ENCODE measurements at regions not wholly inside any gene's neighbourhood (a gene's known extent, or its start where the extent isn't known, plus 50 kb on each side); places are given as distances from the start of the nearest gene placed in this dataset.
"Not testable (repeated sequence)": the region's sequence is repeated elsewhere in the genome, so short reads cannot be mapped to it uniquely, and the experiment has no call there.

DNA sequence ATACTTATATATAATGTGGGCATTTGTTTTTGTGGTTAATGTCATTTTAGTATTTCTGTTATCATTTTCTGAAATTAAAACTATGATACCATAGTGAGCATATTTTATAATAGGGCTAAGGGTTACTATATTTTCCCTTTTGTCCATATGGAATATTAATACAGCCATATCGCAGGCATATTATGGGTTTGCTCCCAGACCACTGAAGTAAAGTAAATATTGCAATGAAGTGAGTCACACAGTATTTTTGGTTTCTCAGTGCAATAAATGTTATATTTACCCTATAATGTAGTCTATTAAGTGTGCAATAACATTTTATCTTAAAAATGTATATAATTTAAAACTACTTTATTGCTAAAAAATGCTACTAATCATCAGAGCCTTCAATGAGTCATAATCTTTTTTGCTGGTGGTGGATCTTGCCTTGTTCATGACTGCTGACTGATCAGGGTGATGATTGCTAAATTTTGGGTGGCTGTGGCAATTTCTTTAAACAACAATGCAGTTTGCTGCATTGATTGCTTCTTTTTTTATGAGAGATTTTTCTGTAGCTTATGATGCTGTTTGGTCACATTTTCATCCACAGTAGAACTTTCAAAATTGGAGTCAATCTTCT lies 1044.5 kb upstream of the NOVA1 start:
- TF ChIP-seq CTCF (IDR thresholded peaks at IDR 0.05; ENCODE audit: poor library complexity, severe bottlenecking): no peak
- DNase-seq (ENCODE audit: low spot score) (no peak), ATAC-seq (ENCODE audit: low read depth) (no peak)
- Histone ChIP-seq H3K4me3 (ENCODE audit: severe bottlenecking) (no peak overlapping the region), H3K9me3 (ENCODE audit: severe bottlenecking) (no peaks in the 10 kb centered on the region), H3K36me3 (ENCODE audit: low read depth) (no peaks in the 10 kb centered on the region), H3K27ac (ENCODE audit: poor library complexity, severe bottlenecking) (no peak overlapping the region), H3K27me3 (ENCODE audit: insufficient read depth, poor library complexity, severe bottlenecking) (peaks cover 4% of the 10 kb centered on the region), H3K4me1 (ENCODE audit: insufficient read depth, poor library complexity, severe bottlenecking) (no peaks in the 10 kb centered on the region)

DNA sequence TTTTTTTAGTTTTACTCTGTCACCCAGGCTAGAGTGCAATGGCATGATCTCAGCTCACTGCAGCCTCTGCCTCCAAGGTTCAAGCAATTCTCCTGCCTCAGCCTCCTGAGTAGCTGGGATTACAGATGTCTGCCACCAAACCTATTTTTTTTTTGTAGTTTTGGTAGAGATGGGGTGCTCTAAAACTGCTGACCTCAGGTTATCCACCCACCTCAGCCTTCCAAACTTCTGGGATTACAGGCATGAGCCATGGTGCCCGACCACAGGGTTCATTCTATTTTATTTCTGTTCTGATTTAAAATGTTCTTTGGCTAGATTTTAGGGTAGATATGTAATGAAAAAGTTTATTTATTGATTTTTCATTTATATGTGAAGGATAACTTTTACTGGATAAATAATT lies 1062.8 kb upstream of the NOVA1 start:
- Histone ChIP-seq H3K27me3 (ENCODE audit: insufficient read depth, poor library complexity, severe bottlenecking) (no peaks in the 10 kb centered on the region), H3K4me1 (ENCODE audit: insufficient read depth, poor library complexity, severe bottlenecking) (no peaks in the 10 kb centered on the region), H3K27ac (ENCODE audit: poor library complexity, severe bottlenecking) (no peak overlapping the region), H3K9me3 (ENCODE audit: severe bottlenecking) (peaks cover 6% of the 10 kb centered on the region), H3K4me3 (ENCODE audit: severe bottlenecking) (no peak overlapping the region), H3K36me3 (ENCODE audit: low read depth) (no peaks in the 10 kb centered on the region)
- ATAC-seq (ENCODE audit: low read depth): no peak
- no peak for TF ChIP-seq CTCF (IDR thresholded peaks at IDR 0.05; ENCODE audit: poor library complexity, severe bottlenecking)
- DNase-seq (ENCODE audit: low spot score): no peak

- H3K4me1 ChIP-seq (ENCODE audit: insufficient read depth, poor library complexity, severe bottlenecking): no peaks in the 10 kb centered on the region
- H3K27ac ChIP-seq (ENCODE audit: poor library complexity, severe bottlenecking): no peak overlapping the region
- H3K9me3 ChIP-seq (ENCODE audit: severe bottlenecking): no peaks in the 10 kb centered on the region
- ATAC-seq (ENCODE audit: low read depth) (no peak), DNase-seq (ENCODE audit: low spot score) (no peak)
- TF ChIP-seq CTCF (IDR thresholded peaks at IDR 0.05; ENCODE audit: poor library complexity, severe bottlenecking): no peak
- H3K4me3 ChIP-seq (ENCODE audit: severe bottlenecking): no peak overlapping the region
- no peaks in the 10 kb centered on the region for H3K36me3 ChIP-seq (ENCODE audit: low read depth)
- H3K27me3 ChIP-seq (ENCODE audit: insufficient read depth, poor library complexity, severe bottlenecking): no peaks in the 10 kb centered on the region
These were observed 1070.7 kb upstream of the NOVA1 start for GRCh38 chr14:27668531-27668930.

DNA sequence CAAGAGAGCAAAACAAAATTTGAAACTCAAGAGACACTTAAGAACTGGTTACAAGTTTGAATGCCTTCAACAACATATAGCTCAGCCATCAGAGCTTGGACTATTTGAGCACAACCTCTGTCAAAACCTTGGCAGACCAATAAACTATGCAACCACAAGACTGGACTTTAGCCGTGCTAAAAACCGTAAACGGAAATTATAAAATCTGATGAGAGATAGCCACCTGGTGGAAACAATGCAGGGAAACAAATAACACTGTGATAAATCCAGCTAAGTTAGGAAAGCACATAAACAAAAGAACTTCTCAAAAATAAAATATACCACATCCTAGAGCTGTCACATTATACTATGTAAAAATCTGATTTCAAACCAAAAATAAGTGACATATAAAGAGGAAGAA lies 1074.2 kb upstream of the NOVA1 start:
- Histone ChIP-seq H3K9me3 (ENCODE audit: severe bottlenecking) (no peaks in the 10 kb centered on the region), H3K4me3 (ENCODE audit: severe bottlenecking) (no peak overlapping the region), H3K27ac (ENCODE audit: poor library complexity, severe bottlenecking) (no peak overlapping the region), H3K36me3 (ENCODE audit: low read depth) (no peaks in the 10 kb centered on the region), H3K4me1 (ENCODE audit: insufficient read depth, poor library complexity, severe bottlenecking) (no peaks in the 10 kb centered on the region), H3K27me3 (ENCODE audit: insufficient read depth, poor library complexity, severe bottlenecking) (no peaks in the 10 kb centered on the region)
- ATAC-seq (ENCODE audit: low read depth) (no peak), DNase-seq (ENCODE audit: low spot score) (no peak)
- no peak for TF ChIP-seq CTCF (IDR thresholded peaks at IDR 0.05; ENCODE audit: poor library complexity, severe bottlenecking)

GRCh38 chr14:27672811-27673737 lies 1075.2 kb upstream of the NOVA1 start:
- not testable (repeated sequence) for H3K27ac ChIP-seq (ENCODE audit: poor library complexity, severe bottlenecking); DNase-seq (ENCODE audit: low spot score)

More at GRCh38 chr14:27672811-27673737, 1075.2 kb upstream of the NOVA1 start:
- H3K27me3 ChIP-seq (ENCODE audit: insufficient read depth, poor library complexity, severe bottlenecking); ATAC-seq (ENCODE audit: low read depth); H3K4me3 ChIP-seq (ENCODE audit: severe bottlenecking); H3K9me3 ChIP-seq (ENCODE audit: severe bottlenecking); H3K36me3 ChIP-seq (ENCODE audit: low read depth); H3K4me1 ChIP-seq (ENCODE audit: insufficient read depth, poor library complexity, severe bottlenecking): not testable (repeated sequence)
